Inflammatory macrophage treated with lipopolysaccharide for 4 hours (primary cell): ENCODE measurements at regions not wholly inside any gene's neighbourhood (a gene's known extent, or its start where the extent isn't known, plus 50 kb on each side); places are given as distances from the start of the nearest gene placed in this dataset.

Experiments used
- DNase-seq: peaks from one replicate; pipeline ENCODE4 v3.0.0-alpha.2; 2020

DNA sequence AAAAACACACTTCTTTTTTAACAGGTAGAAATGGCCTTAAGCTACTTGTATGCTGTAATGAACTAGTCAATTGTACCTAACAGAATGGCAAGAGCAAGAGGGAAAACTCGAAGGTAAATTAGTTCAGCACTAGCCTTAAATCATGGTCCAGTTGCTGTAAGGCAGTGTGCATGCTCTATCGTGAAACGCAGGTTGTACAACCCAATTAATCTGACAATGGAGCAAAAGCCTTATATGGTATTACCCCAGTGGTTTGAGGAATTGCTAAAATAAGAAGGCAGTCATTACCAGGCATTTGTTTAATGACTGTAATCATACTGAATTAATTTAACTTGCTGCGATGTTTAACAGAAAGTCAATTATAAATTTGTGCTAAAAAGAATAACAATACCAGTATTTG, 69.3 kb upstream of the SOX4 start:
- DNase-seq, result no peak

GRCh38 chr6:21526974-21527373, 66.6 kb upstream of the SOX4 start:
- no peak for DNase-seq

DNA sequence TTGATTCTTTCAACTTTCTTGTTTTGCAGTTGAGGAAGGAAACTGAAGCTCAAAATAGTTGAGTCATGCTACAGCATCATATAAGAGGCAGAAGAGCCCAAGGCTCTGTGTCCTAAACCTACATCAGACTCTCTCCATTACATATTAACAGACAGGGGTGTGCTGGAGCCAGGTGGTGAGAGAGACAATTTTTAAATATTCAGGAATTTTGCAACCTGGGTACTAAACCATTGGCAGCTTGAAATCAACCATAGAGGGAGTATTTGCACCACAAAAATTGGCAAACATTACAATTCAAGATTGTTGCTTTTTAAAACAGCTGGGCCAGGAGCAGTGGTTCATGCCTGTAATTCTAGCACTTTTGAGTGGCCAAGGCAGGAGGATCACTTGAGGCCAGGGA, 65.8 kb upstream of the SOX4 start:
- DNase-seq, result peak; percentile 7

DNA sequence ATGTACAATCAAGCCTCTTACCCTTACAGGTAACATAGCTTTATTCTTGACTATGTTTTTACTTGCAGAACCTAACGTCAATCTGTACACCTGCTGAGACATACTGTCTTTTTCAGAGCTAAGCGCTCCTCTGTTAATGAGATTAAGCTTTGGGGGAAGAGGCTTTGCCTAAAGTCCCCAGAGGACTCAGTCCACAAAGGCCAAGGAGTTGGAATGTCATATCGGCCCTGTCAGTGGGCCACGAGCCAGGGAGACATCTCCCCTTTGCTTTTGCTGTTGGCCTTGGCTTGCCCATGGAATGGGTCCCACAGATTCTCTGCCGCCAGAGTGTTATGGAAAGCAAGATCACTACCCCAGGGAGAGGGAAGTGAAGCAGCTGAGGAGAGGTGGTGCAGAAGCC, 64.1 kb upstream of the SOX4 start:
- no peak for DNase-seq

- no peak for DNase-seq
Observed at GRCh38 chr6:21531393-21531792, 62.2 kb upstream of the SOX4 start.

- no peak for DNase-seq
Observed at GRCh38 chr6:21533678-21534077, 59.9 kb upstream of the SOX4 start.

DNA sequence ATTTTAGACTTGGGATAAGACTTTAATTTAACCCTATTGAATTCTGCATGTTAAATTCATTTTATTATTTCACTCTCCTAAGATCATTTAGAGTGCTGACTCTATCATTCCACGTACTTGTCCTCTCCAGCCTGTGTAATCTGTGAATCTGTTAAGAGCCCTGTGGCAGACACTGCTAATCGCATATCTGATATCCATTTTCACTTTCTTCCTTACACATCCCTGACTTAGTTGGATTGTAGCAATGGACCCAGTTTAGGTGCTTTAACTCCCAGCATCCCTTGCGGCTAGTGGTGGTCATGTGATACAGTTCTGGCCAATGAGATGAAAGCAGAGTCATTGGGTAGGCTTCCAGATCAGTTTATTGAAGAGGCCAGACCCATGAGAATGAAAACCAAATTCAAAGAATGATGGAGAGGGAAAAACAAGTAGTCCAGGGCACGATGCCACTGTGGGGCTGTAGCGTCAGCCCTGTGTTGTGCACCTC, 57.2 kb upstream of the SOX4 start:
- no peak for DNase-seq

GRCh38 chr6:21537637-21538036, 55.9 kb upstream of the SOX4 start:
- DNase-seq, result no peak

DNA sequence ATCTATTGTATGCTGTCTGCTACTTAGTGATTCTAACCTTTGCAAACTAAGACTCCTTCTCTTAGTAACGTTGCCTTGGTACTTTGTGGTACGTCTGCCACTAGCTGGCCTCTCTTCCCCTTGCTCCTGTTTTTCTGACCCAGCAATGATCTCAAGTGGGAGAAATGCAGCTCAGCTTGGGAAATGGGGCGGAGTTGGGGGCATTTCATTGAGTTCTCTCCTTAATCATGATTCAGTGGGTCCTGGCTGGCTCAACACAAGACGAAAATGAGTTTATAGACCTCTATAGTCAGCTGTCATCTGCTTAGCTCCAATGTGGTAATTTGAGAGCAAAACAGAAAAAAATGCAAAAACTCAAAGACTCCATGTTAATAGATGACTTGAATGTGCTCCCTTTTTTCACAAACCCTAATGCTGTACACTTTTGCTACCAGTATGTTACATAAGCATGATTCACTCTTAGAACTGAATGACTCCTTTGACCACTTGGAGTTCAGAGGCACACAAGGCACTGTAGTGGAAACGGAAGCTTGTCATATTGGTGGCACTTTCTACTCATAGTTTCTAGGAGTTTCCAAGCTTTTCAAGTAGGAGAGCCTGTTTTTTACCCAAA, 55.3 kb upstream of the SOX4 start:
- no peak for DNase-seq

- DNase-seq, result no peak
Observed at GRCh38 chr6:21539621-21540100, 53.9 kb upstream of the SOX4 start.
